GM23338 (cell line): ENCODE measurements at regions not wholly inside any gene's neighbourhood (a gene's known extent, or its start where the extent isn't known, plus 50 kb on each side); places are given as distances from the start of the nearest gene placed in this dataset.

Experiments
- CTCF ChIP-seq, 2 experiments: fragments of 200-600 bp in 1 of 2; sonication (generic) in 1 of 2; conservative IDR thresholded peaks; 2 replicates each; pipeline versions ENCODE4 v1.5.1 to v1.6.1; 2016 to 2017; ENCODE audit warnings: antibody characterized with exemption in 2 of 2, low read depth in 2 of 2, mild to moderate bottlenecking in 2 of 2, moderate library complexity in 1 of 2
- POLR2AphosphoS5 ChIP-seq: IDR thresholded peaks from 2 replicates; pipeline ENCODE4 v1.6.1; 2016; ENCODE audit warnings: antibody characterized with exemption, low read depth

GRCh38 chr3:182406786-182407185 lies 386.5 kb upstream of the ATP11B start:
- TF ChIP-seq POLR2AphosphoS5 (no peak), CTCF (conservative IDR thresholded peaks at IDR 0.05; ENCODE audit: low read depth in 2 of 2) (no peak)
